Naive thymus-derived CD4-positive, alpha-beta T cell (primary cell): ENCODE measurements at regions not wholly inside any gene's neighbourhood (a gene's known extent, or its start where the extent isn't known, plus 50 kb on each side); places are given as distances from the start of the nearest gene placed in this dataset.
A peak's percentile ranks its signal among the peaks of the same experiment; 100 is the strongest.

ENCODE experiments used
- ATAC-seq: fragments of 150-1000 bp; cut with Tn5 transposase; 2 replicates; pipeline ENCODE4 v1.10.0; 2021; ENCODE audit warnings: mild to moderate bottlenecking, moderate library complexity
- CTCF ChIA-PET: fragments of 350-600 bp; sonication (Branson Sonifier 250); formaldehyde crosslinking; loops from one replicate; lab custom pipeline; 2021; ENCODE audit warnings: antibody characterized with exemption; lab: Charles Lee
- POLR2A ChIA-PET: fragments of 350-600 bp; sonication (Branson Sonifier 250); formaldehyde crosslinking; loops from one replicate; lab custom pipeline; 2021; ENCODE audit warnings: antibody characterized with exemption, inconsistent platforms; lab: Charles Lee
- DNase-seq, 9 donors: peaks; one replicate each; pipeline versions ENCODE4 v3.0.0 to v3.0.0-alpha.2; 2020 to 2022; ENCODE audit warnings: mixed read lengths in 1 of 9
- H3K27ac ChIP-seq: one replicate; pipeline ENCODE4 v1.7.0; 2013; ENCODE audit warnings: mild to moderate bottlenecking, low read depth, low read length, moderate library complexity
- H3K27me3 ChIP-seq, 2 donors: one replicate each; pipeline ENCODE4 v1.7.0; 2013; ENCODE audit warnings: low read length in 2 of 2, mild to moderate bottlenecking in 2 of 2, moderate library complexity in 2 of 2; ENCODE audit not compliant: control insufficient read depth in 2 of 2, insufficient read depth in 2 of 2
- H3K36me3 ChIP-seq, 3 experiments: 1 replicate in 2 of 3; 2 replicates in 1 of 3; pipeline ENCODE4 v1.7.0; 2013; ENCODE audit warnings: low read length in 3 of 3, mild to moderate bottlenecking in 3 of 3, moderate library complexity in 1 of 3; ENCODE audit not compliant: insufficient read depth in 3 of 3, control insufficient read depth in 2 of 3
- H3K4me1 ChIP-seq, 2 donors: one replicate each; pipeline ENCODE4 v1.7.0; 2013; ENCODE audit warnings: low read length in 2 of 2, mild to moderate bottlenecking in 2 of 2, moderate library complexity in 1 of 2; ENCODE audit not compliant: control insufficient read depth in 2 of 2, insufficient read depth in 2 of 2
- H3K4me3 ChIP-seq: 2 replicates; pipeline ENCODE4 v1.7.0; 2013; ENCODE audit warnings: mild to moderate bottlenecking, low read length
- H3K9me3 ChIP-seq, 3 experiments: 1 replicate in 2 of 3; 2 replicates in 1 of 3; pipeline ENCODE4 v1.7.0; 2013; ENCODE audit warnings: low read length in 3 of 3; ENCODE audit not compliant: control insufficient read depth in 2 of 3
- H3K27ac Mint-ChIP-seq, 9 donors: one replicate each; pipeline ENCODE4 v1.8.0; 2020 to 2022; ENCODE audit warnings: mixed read lengths in 9 of 9, mild to moderate bottlenecking in 8 of 9, moderate library complexity in 5 of 9, inconsistent platforms in 2 of 9
- H3K27me3 Mint-ChIP-seq, 5 donors: one replicate each; pipeline ENCODE4 v1.8.0; 2021 to 2022; ENCODE audit warnings: mixed read lengths in 5 of 5, mild to moderate bottlenecking in 1 of 5
- H3K36me3 Mint-ChIP-seq, 5 donors: one replicate each; pipeline ENCODE4 v1.8.0; 2020 to 2022; ENCODE audit warnings: mixed read lengths in 5 of 5, mild to moderate bottlenecking in 3 of 5, inconsistent platforms in 1 of 5
- H3K4me1 Mint-ChIP-seq, 7 donors: one replicate each; pipeline ENCODE4 v1.8.0; 2020 to 2022; ENCODE audit warnings: mixed read lengths in 7 of 7, mild to moderate bottlenecking in 3 of 7, inconsistent platforms in 1 of 7
- H3K4me3 Mint-ChIP-seq, 10 donors: one replicate each; pipeline ENCODE4 v1.8.0; 2020 to 2022; ENCODE audit warnings: mild to moderate bottlenecking in 10 of 10, mixed read lengths in 10 of 10, moderate library complexity in 6 of 10, inconsistent platforms in 2 of 10
- H3K9me3 Mint-ChIP-seq, 11 donors: one replicate each; pipeline ENCODE4 v1.8.0; 2020 to 2022; ENCODE audit warnings: mixed read lengths in 11 of 11, mild to moderate bottlenecking in 4 of 11, inconsistent platforms in 1 of 11, moderate library complexity in 1 of 11
- intact Hi-C, 2 donors: fragments of 100-400 bp; cut with micrococcal nuclease; formaldehyde crosslinking; loops; one replicate each; pipeline ENCODE4 v1.15.1; 2023

- H3K27ac ChIP-seq: no peak overlapping the region
- peaks cover 4 to 10% (median 5%) of the 10 kb centered on the region in 7 donors for H3K4me1 Mint-ChIP-seq
- peaks cover 18 to 32% (median 29%) of the 10 kb centered on the region in 5 donors for H3K27me3 Mint-ChIP-seq
- H3K9me3 Mint-ChIP-seq: peaks cover 0 to 3% (median 0%) of the 10 kb centered on the region in 11 donors
- no peak for DNase-seq
- CTCF ChIA-PET: no interaction called here
- POLR2A ChIA-PET: no interaction called here
- no peaks in the 10 kb centered on the region for H3K9me3 ChIP-seq
- H3K4me3 ChIP-seq: no peak overlapping the region
- H3K4me1 ChIP-seq: no peaks in the 10 kb centered on the region
- no peak overlapping the region for H3K27ac Mint-ChIP-seq
- no peaks in the 10 kb centered on the region for H3K27me3 ChIP-seq
- H3K36me3 Mint-ChIP-seq: no peaks in the 10 kb centered on the region
- no peak overlapping the region for H3K4me3 Mint-ChIP-seq
- intact Hi-C loops: no loop called here
- H3K36me3 ChIP-seq: no peaks in the 10 kb centered on the region
- ATAC-seq: no peak
These were observed 134.9 kb upstream of the STMND1 start for GRCh38 chr6:16966791-16967469.

DNA sequence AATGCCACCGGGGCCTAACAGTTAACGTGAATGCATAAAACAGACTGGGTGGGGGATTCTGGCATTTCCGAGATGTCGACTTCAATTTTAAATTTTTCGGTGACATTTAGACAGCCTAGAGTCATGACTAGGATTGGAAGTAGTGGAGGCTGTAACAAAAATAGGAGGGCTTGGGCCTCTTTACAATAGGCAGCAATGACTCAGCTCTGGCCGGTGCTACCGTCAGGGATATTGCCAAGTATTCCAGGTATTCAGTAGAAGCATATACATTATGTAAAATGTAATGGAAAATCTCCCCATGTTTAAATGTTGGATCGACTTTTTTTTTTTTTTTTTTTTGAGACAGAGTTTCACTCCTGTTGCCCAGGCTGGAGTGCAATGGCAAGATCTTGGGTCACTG, 136.2 kb upstream of the STMND1 start:
- Mint-ChIP-seq H3K4me1 (peaks cover 4 to 10% (median 5%) of the 10 kb centered on the region in 7 donors), H3K27ac (no peak overlapping the region), H3K9me3 (peaks cover 0 to 3% (median 0%) of the 10 kb centered on the region in 11 donors), H3K36me3 (no peaks in the 10 kb centered on the region), H3K4me3 (no peak overlapping the region), H3K27me3 (peaks cover 18 to 34% (median 28%) of the 10 kb centered on the region in 5 donors)
- H3K4me3 ChIP-seq: no peak overlapping the region
- H3K36me3 ChIP-seq: no peaks in the 10 kb centered on the region
- intact Hi-C loops: loop anchor here (1.0 to 2.0 kb wide), 5 partner anchors 197 to 633 kb away; partner anchors contain the start of gene ATXN1 (in 1 of the 2)
- H3K27ac ChIP-seq: no peak overlapping the region
- ATAC-seq (no peak), DNase-seq (no peak)
- POLR2A ChIA-PET: no interaction called here
- no peaks in the 10 kb centered on the region for H3K9me3 ChIP-seq
- H3K4me1 ChIP-seq: no peaks in the 10 kb centered on the region
- CTCF ChIA-PET: no interaction called here
- H3K27me3 ChIP-seq: no peaks in the 10 kb centered on the region

DNA sequence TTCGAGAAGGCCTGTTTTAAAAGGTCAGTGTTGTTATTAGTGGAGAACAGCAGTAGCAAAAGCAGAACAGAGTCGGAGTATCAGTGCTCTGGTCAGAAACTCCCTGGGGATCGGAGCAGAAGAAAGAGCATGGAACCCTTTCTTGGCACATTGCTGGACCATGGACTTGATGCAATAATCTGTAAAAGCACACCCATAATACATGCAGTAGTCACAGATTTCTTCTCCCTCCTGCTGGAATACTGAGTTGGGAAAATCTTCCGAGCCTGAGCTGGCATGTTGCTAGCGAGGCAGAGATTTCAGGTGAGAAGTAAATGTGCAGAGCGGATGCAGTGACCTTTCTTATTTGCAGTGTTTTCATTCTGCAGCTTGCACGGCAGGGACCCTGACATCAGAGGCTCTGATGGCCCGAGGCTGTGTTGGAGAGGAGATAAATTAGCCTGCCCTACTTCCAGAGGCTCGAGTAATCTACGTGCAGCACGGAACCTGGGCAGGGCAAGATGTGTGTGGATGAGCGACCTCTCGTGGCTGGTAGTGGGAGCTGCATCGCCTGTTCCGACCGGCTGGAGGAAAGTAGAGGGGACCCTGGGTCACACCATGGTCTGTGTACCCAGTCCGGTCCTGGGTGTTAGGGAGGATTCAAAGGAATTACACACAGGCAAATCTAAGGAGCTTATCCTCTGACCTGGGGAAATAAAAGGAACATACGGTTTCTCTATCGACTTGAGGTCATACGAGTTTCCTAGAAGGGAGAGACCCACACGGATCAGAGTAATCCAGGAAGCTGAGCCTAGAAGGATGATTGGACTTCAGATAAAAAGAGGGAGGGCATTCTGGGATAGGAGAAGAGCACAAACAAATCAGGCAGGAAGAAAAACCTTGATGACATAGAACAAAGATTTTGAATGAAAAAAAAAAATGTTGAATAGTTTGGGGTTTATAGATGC, 137.0 kb upstream of the STMND1 start:
- Histone ChIP-seq H3K4me1 (no peaks in the 10 kb centered on the region), H3K27me3 (no peaks in the 10 kb centered on the region), H3K27ac (no peak overlapping the region), H3K36me3 (no peaks in the 10 kb centered on the region), H3K4me3 (peak overlapping the region; percentile 2), H3K9me3 (no peaks in the 10 kb centered on the region)
- peak overlapping the region in 1 of 10 donors; percentile 5 for H3K4me3 Mint-ChIP-seq
- ChIA-PET POLR2A (no interaction called here), CTCF (interaction anchor here (1.2 kb wide), 1 partner anchor 224 kb away, joined by 3 read pairs; no protein-coding TSS in a partner anchor)
- H3K36me3 Mint-ChIP-seq: no peaks in the 10 kb centered on the region
- intact Hi-C loops: loop anchor here (1.0 to 2.0 kb wide), 5 partner anchors 196 to 633 kb away; partner anchors contain the start of gene ATXN1 (in 1 of the 2)
- H3K27me3 Mint-ChIP-seq: peaks cover 13 to 28% (median 24%) of the 10 kb centered on the region in 5 donors
- peaks cover 0 to 3% (median 0%) of the 10 kb centered on the region in 11 donors for H3K9me3 Mint-ChIP-seq
- peaks cover 4 to 10% (median 5%) of the 10 kb centered on the region in 7 donors for H3K4me1 Mint-ChIP-seq
- peak in 8 of 9 donors; percentile 8 to 66 (median 24) for DNase-seq
- H3K27ac Mint-ChIP-seq: no peak overlapping the region
- peak; percentile 90 for ATAC-seq

DNA sequence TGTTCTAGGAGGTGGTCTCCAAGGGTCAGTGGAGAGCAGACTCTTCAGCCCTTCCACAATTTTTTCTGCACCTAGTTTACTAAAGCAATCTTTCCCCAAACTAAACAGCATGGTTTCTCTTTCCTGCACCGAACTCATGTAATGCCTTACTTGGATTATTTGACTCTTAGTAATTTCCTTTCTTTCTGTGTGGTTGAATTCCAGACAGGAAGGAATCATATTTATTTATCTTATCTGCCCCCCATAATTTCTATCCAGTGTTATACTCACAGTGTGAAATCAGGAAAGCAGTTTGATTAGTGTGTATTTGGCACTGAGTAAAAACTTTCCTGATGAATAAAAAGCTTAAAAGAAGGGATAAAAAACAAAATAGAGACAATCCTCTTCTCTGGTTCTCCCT, 140.3 kb upstream of the STMND1 start:
- ChIA-PET CTCF (no interaction called here), POLR2A (no interaction called here)
- H3K4me3 Mint-ChIP-seq: no peak overlapping the region
- peaks cover 0 to 3% (median 0%) of the 10 kb centered on the region in 11 donors for H3K9me3 Mint-ChIP-seq
- H3K4me3 ChIP-seq: no peak overlapping the region
- H3K27ac Mint-ChIP-seq: no peak overlapping the region
- no peak for DNase-seq
- H3K36me3 ChIP-seq: no peaks in the 10 kb centered on the region
- H3K9me3 ChIP-seq: no peaks in the 10 kb centered on the region
- peaks cover 13 to 19% (median 18%) of the 10 kb centered on the region in 5 donors for H3K27me3 Mint-ChIP-seq
- intact Hi-C loops: no loop called here
- no peaks in the 10 kb centered on the region for H3K36me3 Mint-ChIP-seq
- no peaks in the 10 kb centered on the region for H3K27me3 ChIP-seq
- no peak for ATAC-seq
- no peak overlapping the region for H3K27ac ChIP-seq
- H3K4me1 ChIP-seq: no peaks in the 10 kb centered on the region
- H3K4me1 Mint-ChIP-seq: peaks cover 4 to 10% (median 7%) of the 10 kb centered on the region in 7 donors

DNA sequence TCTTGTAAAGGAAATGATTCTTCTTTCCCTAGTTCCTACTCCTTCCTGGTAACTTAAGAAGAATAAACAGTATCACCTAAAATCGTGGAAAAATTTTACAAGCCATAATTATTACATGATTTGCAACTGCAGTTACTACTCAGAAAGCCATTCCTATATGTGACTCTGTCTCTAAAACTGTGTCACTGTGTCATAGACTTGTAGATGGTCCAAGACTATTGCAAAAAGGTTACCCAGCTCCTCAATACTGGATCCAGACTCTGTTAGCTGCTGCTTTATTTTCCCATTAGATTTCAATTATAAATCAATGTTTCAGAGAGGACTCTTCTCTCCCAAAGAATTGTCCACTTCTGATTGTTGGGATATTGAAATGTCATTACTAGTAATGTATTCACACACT, 142.1 kb upstream of the STMND1 start:
- CTCF ChIA-PET: no interaction called here
- no peak overlapping the region for H3K4me3 Mint-ChIP-seq
- DNase-seq (no peak), ATAC-seq (no peak)
- no peaks in the 10 kb centered on the region for H3K27me3 ChIP-seq
- no peaks in the 10 kb centered on the region for H3K9me3 ChIP-seq
- no peaks in the 10 kb centered on the region for H3K36me3 ChIP-seq
- no peaks in the 10 kb centered on the region for H3K4me1 ChIP-seq
- H3K4me3 ChIP-seq: no peak overlapping the region
- no peak overlapping the region for H3K27ac ChIP-seq
- no peaks in the 10 kb centered on the region for H3K36me3 Mint-ChIP-seq
- H3K27ac Mint-ChIP-seq: no peak overlapping the region
- peaks cover 2 to 13% (median 9%) of the 10 kb centered on the region in 7 donors for H3K4me1 Mint-ChIP-seq
- intact Hi-C loops: loop anchor here in 1 of 2 donors (10.0 kb wide), 1 partner anchor 105 kb away; no protein-coding TSS in a partner anchor
- H3K9me3 Mint-ChIP-seq: no peaks in the 10 kb centered on the region
- peaks cover 8 to 21% (median 16%) of the 10 kb centered on the region in 5 donors for H3K27me3 Mint-ChIP-seq
- POLR2A ChIA-PET: no interaction called here

- H3K36me3 ChIP-seq: no peaks in the 10 kb centered on the region
- H3K4me3 ChIP-seq: no peak overlapping the region
- no peaks in the 10 kb centered on the region for H3K9me3 ChIP-seq
- Mint-ChIP-seq H3K27me3 (peaks cover 9 to 22% (median 15%) of the 10 kb centered on the region in 5 donors), H3K4me1 (peaks cover 0 to 12% (median 6%) of the 10 kb centered on the region in 7 donors), H3K9me3 (peaks cover 0 to 6% (median 0%) of the 10 kb centered on the region in 11 donors), H3K4me3 (no peak overlapping the region), H3K27ac (peak overlapping the region in 3 of 9 donors; percentile 27 to 36 (median 29)), H3K36me3 (no peaks in the 10 kb centered on the region)
- no peaks in the 10 kb centered on the region for H3K27me3 ChIP-seq
- intact Hi-C loops: loop anchor here in 1 of 2 donors (10.0 kb wide), 1 partner anchor 102 kb away; no protein-coding TSS in a partner anchor
- CTCF ChIA-PET: no interaction called here
- POLR2A ChIA-PET: no interaction called here
- H3K27ac ChIP-seq: no peak overlapping the region
- peak; percentile 74 for ATAC-seq
- H3K4me1 ChIP-seq: no peaks in the 10 kb centered on the region
- DNase-seq: peak in 3 of 9 donors; percentile 8 to 16 (median 12)
These were observed 145.5 kb upstream of the STMND1 start for GRCh38 chr6:16956361-16956760.
